Brain microvascular endothelial cell (primary cell): ENCODE measurements at regions not wholly inside any gene's neighbourhood (a gene's known extent, or its start where the extent isn't known, plus 50 kb on each side); places are given as distances from the start of the nearest gene placed in this dataset.

Experiments used
- DNase-seq: peaks from one replicate; pipeline ENCODE4 v3.0.0-alpha.2; 2020
- H3K27ac ChIP-seq: fragments of 250-450 bp; sonication (Bioruptor Pico); 2 replicates; pipeline ENCODE4 v1.5.1; 2020; ENCODE audit warnings: mild to moderate bottlenecking, moderate library complexity
- H3K27me3 ChIP-seq: fragments of 250-450 bp; sonication (Bioruptor Pico); replicated peaks from 2 replicates; pipeline ENCODE4 v1.5.1; 2020; ENCODE audit warnings: mild to moderate bottlenecking
- H3K36me3 ChIP-seq: fragments of 250-450 bp; sonication (Bioruptor Pico); replicated peaks from 2 replicates; pipeline ENCODE4 v1.5.1; 2020; ENCODE audit warnings: mild to moderate bottlenecking
- H3K4me3 ChIP-seq: 2 replicates; pipeline ENCODE4 v1.5.1; 2011; ENCODE audit warnings: low read depth, mild to moderate bottlenecking, control low read depth, low read length, moderate library complexity
- in situ Hi-C: cut with HindIII; loops from 2 replicates; pipeline ENCODE4 v1.10.0; 2017; ENCODE audit warnings: low sequenced_read_pairs, low pct_ligation_motif_present
- TF ChIP-seq, protein P1 (sequence below): IDR thresholded peaks from 2 replicates; pipeline ENCODE4 v1.5.1; 2011; ENCODE audit warnings: low read depth, mild to moderate bottlenecking, moderate library complexity, low read length, control low read depth, inconsistent platforms; ENCODE audit errors: missing control alignments

DNA sequence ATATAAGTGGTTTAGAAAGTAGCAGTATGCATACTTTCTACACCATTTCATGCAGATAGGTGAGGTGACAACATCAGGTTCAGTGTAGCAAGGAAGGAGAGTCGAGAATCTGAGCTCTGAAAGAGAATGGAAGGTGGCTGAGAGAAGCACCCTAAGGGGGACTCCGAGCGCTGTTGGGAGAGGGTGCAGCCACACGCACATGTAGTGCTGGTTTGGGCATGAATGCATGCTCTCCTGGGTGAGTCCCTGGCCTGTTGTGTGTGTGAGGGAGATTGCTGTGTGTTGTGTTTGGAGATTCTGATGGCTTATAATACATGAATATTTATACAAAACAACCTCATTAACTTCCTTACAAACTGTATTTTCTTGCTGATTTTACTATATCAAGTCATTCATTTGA, 180.3 kb upstream of the LRIG3 start:
- in situ Hi-C loops, result no loop called here

DNA sequence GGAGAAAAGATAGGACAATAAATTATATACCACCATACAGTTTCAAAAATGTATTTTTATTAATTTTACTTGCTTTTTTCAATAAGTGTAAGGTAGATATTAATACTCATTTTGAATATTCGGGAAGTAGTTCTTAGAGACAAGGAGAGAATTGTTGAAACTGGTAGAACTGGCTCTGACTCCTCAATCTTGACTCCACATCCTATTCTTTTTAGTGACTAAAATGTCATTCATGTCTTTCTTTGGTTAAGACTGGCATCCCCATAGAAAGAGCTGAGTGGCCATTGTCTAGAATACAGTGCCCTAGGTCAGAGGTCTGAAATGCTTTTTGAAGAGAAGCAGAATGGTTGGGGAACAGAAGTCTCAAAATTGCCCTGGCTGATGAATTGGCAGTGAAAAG, 177.6 kb upstream of the LRIG3 start:
- Histone ChIP-seq H3K27ac (no peak overlapping the region), H3K27me3 (no peaks in the 10 kb centered on the region), H3K4me3 (no peak overlapping the region), H3K36me3 (no peaks in the 10 kb centered on the region)
- TF ChIP-seq, protein P1, sequence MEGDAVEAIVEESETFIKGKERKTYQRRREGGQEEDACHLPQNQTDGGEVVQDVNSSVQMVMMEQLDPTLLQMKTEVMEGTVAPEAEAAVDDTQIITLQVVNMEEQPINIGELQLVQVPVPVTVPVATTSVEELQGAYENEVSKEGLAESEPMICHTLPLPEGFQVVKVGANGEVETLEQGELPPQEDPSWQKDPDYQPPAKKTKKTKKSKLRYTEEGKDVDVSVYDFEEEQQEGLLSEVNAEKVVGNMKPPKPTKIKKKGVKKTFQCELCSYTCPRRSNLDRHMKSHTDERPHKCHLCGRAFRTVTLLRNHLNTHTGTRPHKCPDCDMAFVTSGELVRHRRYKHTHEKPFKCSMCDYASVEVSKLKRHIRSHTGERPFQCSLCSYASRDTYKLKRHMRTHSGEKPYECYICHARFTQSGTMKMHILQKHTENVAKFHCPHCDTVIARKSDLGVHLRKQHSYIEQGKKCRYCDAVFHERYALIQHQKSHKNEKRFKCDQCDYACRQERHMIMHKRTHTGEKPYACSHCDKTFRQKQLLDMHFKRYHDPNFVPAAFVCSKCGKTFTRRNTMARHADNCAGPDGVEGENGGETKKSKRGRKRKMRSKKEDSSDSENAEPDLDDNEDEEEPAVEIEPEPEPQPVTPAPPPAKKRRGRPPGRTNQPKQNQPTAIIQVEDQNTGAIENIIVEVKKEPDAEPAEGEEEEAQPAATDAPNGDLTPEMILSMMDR, result no peak
- no peak for DNase-seq
- in situ Hi-C loops, result loop anchor here (25.0 kb wide), 1 partner anchor 561 kb away; no protein-coding TSS in a partner anchor

More for the DNA sequence above, 180.3 kb upstream of the LRIG3 start:
- Histone ChIP-seq H3K4me3 (no peak overlapping the region), H3K27ac (no peak overlapping the region), H3K36me3 (no peaks in the 10 kb centered on the region), H3K27me3 (no peaks in the 10 kb centered on the region)
- no peak for DNase-seq
- TF ChIP-seq, protein P1, result no peak

DNA sequence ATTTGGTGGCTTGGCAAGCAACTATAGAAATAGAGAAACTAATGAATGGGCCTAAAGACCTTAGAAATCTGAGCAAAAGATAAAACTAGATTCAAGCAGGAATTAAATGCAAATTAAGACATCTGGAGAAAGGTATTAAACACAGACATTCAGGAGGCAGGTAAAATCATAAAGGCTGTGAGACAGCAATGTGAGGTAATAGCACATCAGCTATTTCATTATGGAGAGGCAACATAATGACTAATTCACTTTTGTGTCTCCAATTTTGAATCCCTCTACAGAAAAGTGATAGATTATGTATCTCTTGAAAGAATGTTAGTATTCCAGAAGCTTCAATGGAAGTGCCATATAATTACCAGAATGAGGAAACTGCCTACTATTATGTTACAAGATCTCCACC, 175.9 kb upstream of the LRIG3 start:
- TF ChIP-seq, protein P1, result no peak
- Histone ChIP-seq H3K27ac (no peak overlapping the region), H3K27me3 (no peaks in the 10 kb centered on the region), H3K36me3 (no peaks in the 10 kb centered on the region), H3K4me3 (no peak overlapping the region)
- in situ Hi-C loops, result loop anchor here (25.0 kb wide), 1 partner anchor 559 kb away; no protein-coding TSS in a partner anchor
- DNase-seq, result no peak

DNA sequence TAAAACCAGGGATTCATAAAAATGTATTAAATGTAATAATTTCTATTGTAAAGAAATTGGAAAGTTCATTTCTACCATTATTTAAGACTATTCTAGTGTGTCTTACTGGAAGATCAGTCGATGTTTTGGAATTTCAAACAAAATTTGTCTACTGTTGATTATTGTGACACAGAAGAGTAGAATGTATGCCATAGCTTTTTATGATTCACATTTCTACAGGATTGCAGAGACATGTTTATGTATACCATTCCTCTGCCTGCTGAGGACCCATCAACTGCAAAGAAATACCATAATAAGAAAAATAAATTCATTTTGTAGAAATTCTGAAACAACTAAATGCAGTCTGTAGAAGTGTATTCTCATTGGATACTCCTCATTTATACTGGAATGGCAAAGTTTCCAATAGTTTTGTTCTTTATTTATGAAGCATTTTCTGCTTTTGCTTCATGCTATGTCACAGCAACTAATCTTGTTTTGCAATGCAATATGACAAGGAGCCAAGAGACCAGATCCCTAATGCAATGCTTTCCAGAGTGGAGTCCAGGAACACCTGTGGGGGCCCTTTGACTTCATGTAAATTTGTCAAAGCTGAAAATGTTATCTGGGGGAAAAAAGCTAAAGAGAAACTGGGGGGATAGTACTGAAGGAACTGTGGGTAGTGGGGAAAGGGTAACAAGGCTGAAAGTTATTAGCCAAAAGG, 172.9 kb upstream of the LRIG3 start:
- Histone ChIP-seq H3K4me3 (no peak overlapping the region), H3K27me3 (no peaks in the 10 kb centered on the region), H3K36me3 (no peaks in the 10 kb centered on the region), H3K27ac (no peak overlapping the region)
- in situ Hi-C loops, result loop anchor here (25.0 kb wide), 1 partner anchor 556 kb away; no protein-coding TSS in a partner anchor
- no peak for DNase-seq
- TF ChIP-seq, protein P1, result no peak

DNA sequence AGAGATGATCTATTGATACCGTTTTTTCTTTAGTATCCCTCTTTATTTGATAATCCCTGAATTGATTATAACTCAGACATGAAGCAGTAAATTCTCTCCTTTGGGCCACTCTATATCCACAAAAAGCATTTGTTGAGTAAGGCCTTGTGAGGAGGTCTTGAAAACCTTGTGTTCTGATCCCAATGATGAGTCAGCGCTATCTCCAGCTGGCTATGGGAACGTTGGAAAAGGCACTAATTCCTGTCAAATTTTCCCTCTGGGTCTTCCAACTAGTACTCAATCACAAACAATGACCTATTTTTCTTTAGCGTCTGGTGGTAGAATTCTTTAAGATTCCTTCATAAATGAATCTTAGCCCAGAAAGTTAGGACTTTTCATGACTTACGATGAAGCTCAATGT, 168.4 kb upstream of the LRIG3 start:
- no peak for DNase-seq
- H3K27me3 ChIP-seq, result no peaks in the 10 kb centered on the region
- in situ Hi-C loops, result loop anchor here (25.0 kb wide), 1 partner anchor 551 kb away; no protein-coding TSS in a partner anchor
- TF ChIP-seq, protein P1, result no peak
- no peaks in the 10 kb centered on the region for H3K36me3 ChIP-seq
- no peak overlapping the region for H3K4me3 ChIP-seq
- no peak overlapping the region for H3K27ac ChIP-seq
